NCI-H2196 (cell line): ENCODE measurements at regions not wholly inside any gene's neighbourhood (a gene's known extent, or its start where the extent isn't known, plus 50 kb on each side); places are given as distances from the start of the nearest gene placed in this dataset.
"Not testable (repeated sequence)": the region's sequence is repeated elsewhere in the genome, so short reads cannot be mapped to it uniquely, and the experiment has no call there.

Experiments
- DNase-seq: peaks from one replicate; lab custom pipeline; 2025; ENCODE audit not compliant: unreplicated experiment; lab: John Stamatoyannopoulos, UW

GRCh38 chr1:181324797-181325616 is 158.3 kb upstream of the CACNA1E start:
- no peak for DNase-seq

GRCh38 chr1:181325765-181326164 is 157.6 kb upstream of the CACNA1E start:
- not testable (repeated sequence) for DNase-seq

- DNase-seq = no peak
These were observed 157.0 kb upstream of the CACNA1E start for GRCh38 chr1:181326348-181326747.

- no peak for DNase-seq
These were observed 155.5 kb upstream of the CACNA1E start for GRCh38 chr1:181327796-181328195.

GRCh38 chr1:181334724-181335123 is 148.6 kb upstream of the CACNA1E start:
- no peak for DNase-seq

GRCh38 chr1:181335631-181336030 is 147.7 kb upstream of the CACNA1E start:
- no peak for DNase-seq

- DNase-seq = no peak
These were observed 142.2 kb upstream of the CACNA1E start for GRCh38 chr1:181341026-181341632.

- DNase-seq = no peak
These were observed 139.2 kb upstream of the CACNA1E start for GRCh38 chr1:181344091-181344490.

GRCh38 chr1:181345146-181345545 is 138.2 kb upstream of the CACNA1E start:
- DNase-seq = no peak

- DNase-seq = no peak
These were observed 135.6 kb upstream of the CACNA1E start for GRCh38 chr1:181347495-181348390.

- DNase-seq = no peak
These were observed 133.8 kb upstream of the CACNA1E start for GRCh38 chr1:181349512-181349911.

GRCh38 chr1:181350131-181350530 is 133.2 kb upstream of the CACNA1E start:
- no peak for DNase-seq

GRCh38 chr1:181351740-181352139 is 131.6 kb upstream of the CACNA1E start:
- DNase-seq = no peak

GRCh38 chr1:181352695-181353094 is 130.6 kb upstream of the CACNA1E start:
- no peak for DNase-seq

GRCh38 chr1:181353526-181353925 is 129.8 kb upstream of the CACNA1E start:
- no peak for DNase-seq

- DNase-seq = no peak
These were observed 128.5 kb upstream of the CACNA1E start for GRCh38 chr1:181354865-181355264.

- no peak for DNase-seq
These were observed 126.6 kb upstream of the CACNA1E start for GRCh38 chr1:181356505-181357340.

GRCh38 chr1:181359012-181359411 is 124.3 kb upstream of the CACNA1E start:
- DNase-seq = no peak

- DNase-seq = no peak
These were observed 118.5 kb upstream of the CACNA1E start for GRCh38 chr1:181364801-181365200.

- DNase-seq = no peak
These were observed 116.4 kb upstream of the CACNA1E start for GRCh38 chr1:181366910-181367309.

GRCh38 chr1:181369416-181369815 is 113.9 kb upstream of the CACNA1E start:
- DNase-seq = no peak
